Loucy (cell line): ENCODE measurements at regions not wholly inside any gene's neighbourhood (a gene's known extent, or its start where the extent isn't known, plus 50 kb on each side); places are given as distances from the start of the nearest gene placed in this dataset.

Source experiments
- CTCF ChIP-seq: fragments of 200-600 bp; sonication (generic); conservative IDR thresholded peaks from 2 replicates; pipeline ENCODE4 v1.5.1; 2014; ENCODE audit warnings: mild to moderate bottlenecking, antibody characterized with exemption, low read length
- EZH2phosphoT487 ChIP-seq: fragments of 200-600 bp; IDR thresholded peaks from 2 replicates; pipeline ENCODE4 v1.6.1; 2018; ENCODE audit warnings: antibody characterized with exemption, mild to moderate bottlenecking, moderate library complexity, borderline replicate concordance

GRCh38 chr4:129328162-129328561 is 232.2 kb downstream of the C4orf33 start:
- TF ChIP-seq CTCF (no peak), EZH2phosphoT487 (no peak)
